Heart left ventricle (tissue), 16 donors: ENCODE measurements at regions not wholly inside any gene's neighbourhood (a gene's known extent, or its start where the extent isn't known, plus 50 kb on each side); places are given as distances from the start of the nearest gene placed in this dataset.

ENCODE experiments used
- ATAC-seq, 4 donors: fragments of 200-7000 bp; cut with Tn5 transposase; one replicate each; pipeline ENCODE4 v1.9.1; 2020 to 2022; ENCODE audit warnings: moderate library complexity in 4 of 4, mild to moderate bottlenecking in 3 of 4, moderate number of reproducible peaks in 1 of 4
- DNase-seq, 5 donors: peaks; one replicate each; pipeline ENCODE4 v3.0.0-alpha.2; 2020
- H3K27ac ChIP-seq, 12 donors: fragments of 200-600 bp; sonication (generic) in 4 of 12; one replicate each; pipeline versions ENCODE4 v1.5.0 to v1.8.0; 2016 to 2022; ENCODE audit warnings: mild to moderate bottlenecking in 2 of 12
- H3K27me3 ChIP-seq, 9 donors: fragments of 200-600 bp; sonication (generic) in 2 of 9; one replicate each; pipeline versions ENCODE4 v1.5.1 to v1.8.0; 2016 to 2022; ENCODE audit warnings: mild to moderate bottlenecking in 3 of 9
- H3K36me3 ChIP-seq, 9 donors: fragments of 200-600 bp; sonication (generic) in 2 of 9; one replicate each; pipeline versions ENCODE4 v1.5.0 to v1.8.0; 2018 to 2022; ENCODE audit warnings: mild to moderate bottlenecking in 2 of 9
- H3K4me1 ChIP-seq, 12 donors: fragments of 200-600 bp; sonication (generic) in 4 of 12; one replicate each; pipeline versions ENCODE4 v1.5.0 to v1.8.0; 2016 to 2022; ENCODE audit warnings: mild to moderate bottlenecking in 3 of 12
- H3K4me3 ChIP-seq, 12 donors: fragments of 200-600 bp; sonication (generic) in 4 of 12; one replicate each; pipeline versions ENCODE4 v1.5.0 to v1.8.0; 2017 to 2022; ENCODE audit warnings: mild to moderate bottlenecking in 9 of 12, moderate library complexity in 4 of 12
- H3K9me3 ChIP-seq, 12 donors: fragments of 200-600 bp; sonication (generic) in 4 of 12; one replicate each; pipeline versions ENCODE4 v1.5.0 to v1.8.0; 2016 to 2022; ENCODE audit warnings: mild to moderate bottlenecking in 1 of 12
- CTCF ChIP-seq, 12 donors: fragments of 200-600 bp; sonication (generic) in 4 of 12; IDR thresholded peaks; one replicate each; pipeline versions ENCODE4 v1.5.0 to v1.8.0; 2018 to 2022; ENCODE audit warnings: antibody characterized with exemption in 12 of 12, mild to moderate bottlenecking in 5 of 12
- POLR2A ChIP-seq, 2 donors: fragments of 450-650 bp; IDR thresholded peaks; one replicate each; pipeline ENCODE4 v1.6.1; 2017; ENCODE audit warnings: antibody characterized with exemption in 2 of 2, mild to moderate bottlenecking in 2 of 2, moderate library complexity in 2 of 2
- WGBS, 4 donors: extraction: QIAGEN DNeasy Blood & Tissue Kit in 2 of 4; methylation state at CpG; one replicate each; pipeline versions ENCODE4 v1.1.5 to v1.1.7; 2013 to 2018; 5-methylcytosine and 5-hydroxymethylcytosine counted together
- intact Hi-C, 10 donors: fragments of 100-400 bp; cut with DNase I; formaldehyde crosslinking; loops; one replicate each; pipeline versions ENCODE4 v1.11.1 to v1.14.2; 2022
- donor health status: ischemic (EF 13 %, LVEDD 7.1; RV severe dilation, severe dysfunction).
- donor health status: healthy with polysubstance abuse.
- donor health status: DM: no; HTN: yes; CAD: no.
- donor health status: DM: no; HTN: no; CAD: no.
- donor health status: ischemic (EF 25% LVEDD 6.9; RV normal size, moderate dysfunction).
- donor health status: ischemic (EF 25% LVEDD 5.7; RV mildly dilated, moderate dysfunction).
- donor health status: healthy.
- donor health status: DM: yes; HTN: yes; CAD: no.
- donor health status: ischemic (EF 35%, LVEDD 5.7; RV mildly dilated, moderate dysfunction).
- donor health status: nonischemic (EF 11% LVEDD 7.7; RV severe dilation, severe dysfunction).
- donor health status: DM: yes; HTN: yes; CAD: no.
- donor health status: PGD.
- donor health status: ischemic (EF 29% LVEDD 5.4; RV normal size, mild dysfunction).
- donor health status: nonischemic (EF 23%, LVEDD 6.1; RV moderate dilation, normal function).

GRCh38 chr4:183831683-183832082 lies 73.4 kb upstream of the STOX2 start:
- intact Hi-C loops: loop anchor here in 4 of 10 donors (2.0 to 10.0 kb wide), 4 partner anchors 34 to 153 kb away; no protein-coding TSS in a partner anchor
- Histone ChIP-seq H3K36me3 (no peaks in the 10 kb centered on the region), H3K27me3 (no peaks in the 10 kb centered on the region), H3K4me1 (peaks cover 0 to 53% (median 23%) of the 10 kb centered on the region in 12 donors), H3K4me3 (no peak overlapping the region), H3K9me3 (no peaks in the 10 kb centered on the region), H3K27ac (peak overlapping the region in 8 of 12 donors; percentile 6 to 61 (median 24))
- no peak for DNase-seq
- no peak for TF ChIP-seq POLR2A (IDR thresholded peaks at IDR 0.05)
- no peak for TF ChIP-seq CTCF (IDR thresholded peaks at IDR 0.05)
- 55 to 58% (median 56%) methylated on average over 5 of the region's 5 CpGs for WGBS, 4 donors
- ATAC-seq: no peak

GRCh38 chr4:183832776-183833450 lies 72.2 kb upstream of the STOX2 start:
- Histone ChIP-seq H3K27me3 (no peaks in the 10 kb centered on the region), H3K4me3 (no peak overlapping the region), H3K36me3 (no peaks in the 10 kb centered on the region), H3K9me3 (no peaks in the 10 kb centered on the region), H3K4me1 (peaks cover 0 to 46% (median 25%) of the 10 kb centered on the region in 12 donors), H3K27ac (no peak overlapping the region)
- 82 to 92% (median 86%) methylated on average over 9 of the region's 9 CpGs for WGBS, 4 donors
- TF ChIP-seq POLR2A (IDR thresholded peaks at IDR 0.05) (no peak), CTCF (IDR thresholded peaks at IDR 0.05) (no peak)
- intact Hi-C loops: loop anchor here in 4 of 10 donors (5.0 to 10.0 kb wide), 3 partner anchors 36 to 152 kb away; no protein-coding TSS in a partner anchor
- ATAC-seq (no peak), DNase-seq (no peak)

GRCh38 chr4:183834252-183834651 lies 70.9 kb upstream of the STOX2 start:
- no peak for ATAC-seq
- 60 to 76% (median 66%) methylated on average over 9 of the region's 9 CpGs for WGBS, 4 donors
- Histone ChIP-seq H3K27me3 (no peaks in the 10 kb centered on the region), H3K4me1 (peaks cover 0 to 40% (median 21%) of the 10 kb centered on the region in 12 donors), H3K27ac (no peak overlapping the region), H3K4me3 (no peak overlapping the region), H3K9me3 (no peaks in the 10 kb centered on the region), H3K36me3 (no peaks in the 10 kb centered on the region)
- TF ChIP-seq CTCF (IDR thresholded peaks at IDR 0.05) (no peak), POLR2A (IDR thresholded peaks at IDR 0.05) (no peak)
- no peak for DNase-seq
- intact Hi-C loops: loop anchor here in 4 of 10 donors (5.0 to 10.0 kb wide), 3 partner anchors 37 to 151 kb away; no protein-coding TSS in a partner anchor

- Histone ChIP-seq H3K4me3 (no peak overlapping the region), H3K36me3 (no peaks in the 10 kb centered on the region), H3K27ac (no peak overlapping the region), H3K9me3 (no peaks in the 10 kb centered on the region), H3K4me1 (peaks cover 0 to 15% (median 3%) of the 10 kb centered on the region in 12 donors), H3K27me3 (no peaks in the 10 kb centered on the region)
- TF ChIP-seq POLR2A (IDR thresholded peaks at IDR 0.05) (no peak), CTCF (IDR thresholded peaks at IDR 0.05) (no peak)
- intact Hi-C loops: loop anchor here in 3 of 10 donors (5.0 to 10.0 kb wide), 3 partner anchors 72 to 148 kb away; no protein-coding TSS in a partner anchor
- WGBS, 4 donors: 51 to 53% (median 52%) methylated on average over 5 of the region's 5 CpGs
- ATAC-seq (peak in 3 of 4 donors; percentile 20 to 56 (median 40)), DNase-seq (no peak)
Measured at GRCh38 chr4:183837222-183837621, 67.9 kb upstream of the STOX2 start.
